ENCODE measurements at regions not wholly inside any gene's neighbourhood (a gene's known extent, or its start where the extent isn't known, plus 50 kb on each side); places are given as distances from the start of the nearest gene placed in this dataset.

- TF ChIP-seq CTCF (IDR thresholded peaks at IDR 0.05; ENCODE audit: low read depth, low read length) (no peak), EZH2phosphoT487 (IDR thresholded peaks at IDR 0.05; ENCODE audit: low read depth) (no peak)
Observed at GRCh38 chr2:486371-486770, 190.8 kb downstream of the TMEM18 start.

All from OCI-LY3 (cell line).